B cell (primary cell): ENCODE measurements at regions not wholly inside any gene's neighbourhood (a gene's known extent, or its start where the extent isn't known, plus 50 kb on each side); places are given as distances from the start of the nearest gene placed in this dataset.

Source experiments
- ATAC-seq: fragments of 200-7000 bp; cut with Tn5 transposase; one replicate; pipeline ENCODE4 v1.10.0; 2021; ENCODE audit warnings: low read depth, mild to moderate bottlenecking, moderate number of reproducible peaks, moderate library complexity
- CTCF ChIA-PET: fragments of 350-600 bp; sonication (Branson Sonifier 250); formaldehyde crosslinking; loops from one replicate; lab custom pipeline; 2021; ENCODE audit warnings: antibody characterized with exemption, inconsistent platforms; lab: Charles Lee
- POLR2A ChIA-PET: fragments of 350-600 bp; sonication (Branson Sonifier 250); formaldehyde crosslinking; loops from one replicate; lab custom pipeline; 2021; ENCODE audit warnings: antibody characterized with exemption; lab: Charles Lee
- DNase-seq: peaks from one replicate; pipeline ENCODE4 v3.0.0; 2013
- H2AFZ ChIP-seq: 2 replicates; pipeline ENCODE4 v1.6.1; 2012; ENCODE audit warnings: mild to moderate bottlenecking, low read depth, low read length; ENCODE audit not compliant: insufficient read depth, poor library complexity, severe bottlenecking
- H3K27ac ChIP-seq, 2 donors: 1 replicate in 1 of 2; 2 replicates in 1 of 2; pipeline ENCODE4 v1.5.1; 2012 to 2013; ENCODE audit warnings: low read length in 2 of 2, mild to moderate bottlenecking in 2 of 2, moderate library complexity in 1 of 2
- H3K27me3 ChIP-seq, 4 experiments: fragments of 200-600 bp in 1 of 4; sonication (generic) in 1 of 4; replicated peaks in 1 of 4; 1 replicate in 2 of 4; 2 replicates in 2 of 4; pipeline versions ENCODE4 v1.6.1 to v1.7.0; 2013 to 2016; ENCODE audit warnings: low read length in 3 of 4, mild to moderate bottlenecking in 2 of 4, mixed read lengths in 1 of 4, moderate library complexity in 1 of 4; ENCODE audit not compliant: insufficient read depth in 4 of 4, control insufficient read depth in 3 of 4; ENCODE audit errors: control extremely low read depth in 1 of 4
- H3K36me3 ChIP-seq, 2 experiments: replicated peaks in 1 of 2; 1 replicate in 1 of 2; 2 replicates in 1 of 2; pipeline versions ENCODE4 v1.6.1 to v1.7.1; 2013; ENCODE audit warnings: low read length in 1 of 2; ENCODE audit not compliant: insufficient read depth in 2 of 2, control insufficient read depth in 1 of 2; ENCODE audit errors: control extremely low read depth in 1 of 2, extremely low read depth in 1 of 2
- H3K4me1 ChIP-seq, 2 donors: fragments of 200-600 bp in 1 of 2; sonication (generic) in 1 of 2; 1 replicate in 1 of 2; 2 replicates in 1 of 2; pipeline versions ENCODE4 v1.5.1 to v1.6.1; 2013 to 2017; ENCODE audit warnings: low read length in 2 of 2; ENCODE audit not compliant: control insufficient read depth in 2 of 2, insufficient read depth in 2 of 2
- H3K4me2 ChIP-seq: replicated peaks from 2 replicates; pipeline ENCODE3; 2012; ENCODE audit warnings: mild to moderate bottlenecking, low read depth, low read length; ENCODE audit not compliant: poor library complexity, severe bottlenecking
- H3K4me3 ChIP-seq, 5 experiments: fragments of 200-600 bp in 1 of 5; sonication (generic) in 1 of 5; 1 replicate in 3 of 5; 2 replicates in 2 of 5; pipeline versions ENCODE4 v1.5.1 to v1.7.0; 2011 to 2016; ENCODE audit warnings: low read length in 4 of 5, mild to moderate bottlenecking in 4 of 5, low read depth in 2 of 5, control low read depth in 1 of 5, moderate library complexity in 1 of 5; ENCODE audit not compliant: insufficient read depth in 1 of 5; ENCODE audit errors: control extremely low read depth in 1 of 5, extremely low read depth in 1 of 5
- H3K79me2 ChIP-seq: fragments of 200-600 bp; sonication (generic); one replicate; pipeline ENCODE4 v1.6.0; 2016; ENCODE audit warnings: low read length; ENCODE audit not compliant: control insufficient read depth, insufficient read depth
- H3K9ac ChIP-seq: fragments of 200-600 bp; sonication (generic); 2 replicates; pipeline ENCODE4 v1.6.1; 2017; ENCODE audit warnings: mild to moderate bottlenecking, low read length, moderate library complexity
- H3K9me3 ChIP-seq, 3 donors: one replicate each; pipeline versions ENCODE4 v1.6.1 to v1.7.1; 2013; ENCODE audit warnings: low read length in 2 of 3; ENCODE audit not compliant: control insufficient read depth in 2 of 3, insufficient read depth in 1 of 3; ENCODE audit errors: control extremely low read depth in 1 of 3
- H4K20me1 ChIP-seq: 2 replicates; pipeline ENCODE4 v1.6.0; 2012; ENCODE audit warnings: mild to moderate bottlenecking, low read length; ENCODE audit not compliant: insufficient read depth, control insufficient read depth, poor library complexity, severe bottlenecking
- H3K27ac Mint-ChIP-seq: one replicate; pipeline ENCODE4 v1.8.0; 2021; ENCODE audit warnings: mixed read lengths
- H3K27me3 Mint-ChIP-seq: one replicate; pipeline ENCODE4 v1.8.0; 2021; ENCODE audit warnings: mixed read lengths
- H3K4me1 Mint-ChIP-seq: one replicate; pipeline ENCODE4 v1.8.0; 2021; ENCODE audit warnings: mixed read lengths
- H3K4me3 Mint-ChIP-seq: one replicate; pipeline ENCODE4 v1.8.0; 2021; ENCODE audit warnings: mixed read lengths
- H3K9me3 Mint-ChIP-seq: one replicate; pipeline ENCODE4 v1.8.0; 2022; ENCODE audit warnings: mixed read lengths; ENCODE audit not compliant: insufficient read depth
- EZH2 ChIP-seq: IDR thresholded peaks from 2 replicates; pipeline ENCODE4 v1.6.1; 2012; ENCODE audit warnings: borderline replicate concordance, low read depth, mild to moderate bottlenecking, moderate library complexity, low read length; ENCODE audit not compliant: insufficient read depth, poor library complexity, severe bottlenecking
- WGBS: methylation state at CpG from one replicate; pipeline ENCODE4 v1.1.5; 2013; ENCODE audit warnings: missing lambda C conversion rate; ENCODE audit not compliant: insufficient coverage; 5-methylcytosine and 5-hydroxymethylcytosine counted together
- intact Hi-C: fragments of 100-400 bp; cut with micrococcal nuclease; formaldehyde crosslinking; loops from one replicate; pipeline ENCODE4 v1.10.0; 2022
- TF ChIP-seq, protein P1 (sequence below): fragments of 200-600 bp; IDR thresholded peaks from one replicate; pipeline ENCODE4 v1.8.0; 2022; ENCODE audit warnings: antibody characterized with exemption, mild to moderate bottlenecking

DNA sequence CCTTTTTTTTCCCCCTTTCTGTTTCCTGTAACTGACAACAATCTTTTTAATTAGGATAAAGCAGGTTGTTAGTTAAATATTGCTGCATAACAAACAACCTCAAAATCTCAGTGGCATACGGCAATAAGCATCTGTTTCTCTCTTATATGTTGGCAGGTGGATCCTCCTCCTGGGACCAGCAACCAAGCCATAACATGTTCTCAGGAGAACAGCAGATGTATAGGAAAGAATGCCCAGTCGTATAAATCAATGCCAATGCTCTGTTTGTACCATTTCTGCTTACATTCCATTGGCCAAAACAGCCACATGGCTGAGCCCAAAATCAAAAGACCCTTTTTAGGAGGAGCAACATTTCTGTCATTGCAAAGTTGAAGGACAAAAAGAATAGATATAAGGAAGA lies 445.7 kb downstream of the AASDHPPT start:
- Histone ChIP-seq H3K9me3 (no peaks in the 10 kb centered on the region), H3K27me3 (no peaks in the 10 kb centered on the region), H3K4me3 (no peak overlapping the region), H3K27ac (no peak overlapping the region), H3K4me2 (no peak overlapping the region), H3K4me1 (no peaks in the 10 kb centered on the region), H3K36me3 (no peaks in the 10 kb centered on the region), H3K79me2 (no peaks in the 10 kb centered on the region), H2AFZ (no peak overlapping the region), H4K20me1 (no peaks in the 10 kb centered on the region), H3K9ac (no peak overlapping the region)
- no peaks in the 10 kb centered on the region for H3K4me1 Mint-ChIP-seq
- TF ChIP-seq, protein P1, sequence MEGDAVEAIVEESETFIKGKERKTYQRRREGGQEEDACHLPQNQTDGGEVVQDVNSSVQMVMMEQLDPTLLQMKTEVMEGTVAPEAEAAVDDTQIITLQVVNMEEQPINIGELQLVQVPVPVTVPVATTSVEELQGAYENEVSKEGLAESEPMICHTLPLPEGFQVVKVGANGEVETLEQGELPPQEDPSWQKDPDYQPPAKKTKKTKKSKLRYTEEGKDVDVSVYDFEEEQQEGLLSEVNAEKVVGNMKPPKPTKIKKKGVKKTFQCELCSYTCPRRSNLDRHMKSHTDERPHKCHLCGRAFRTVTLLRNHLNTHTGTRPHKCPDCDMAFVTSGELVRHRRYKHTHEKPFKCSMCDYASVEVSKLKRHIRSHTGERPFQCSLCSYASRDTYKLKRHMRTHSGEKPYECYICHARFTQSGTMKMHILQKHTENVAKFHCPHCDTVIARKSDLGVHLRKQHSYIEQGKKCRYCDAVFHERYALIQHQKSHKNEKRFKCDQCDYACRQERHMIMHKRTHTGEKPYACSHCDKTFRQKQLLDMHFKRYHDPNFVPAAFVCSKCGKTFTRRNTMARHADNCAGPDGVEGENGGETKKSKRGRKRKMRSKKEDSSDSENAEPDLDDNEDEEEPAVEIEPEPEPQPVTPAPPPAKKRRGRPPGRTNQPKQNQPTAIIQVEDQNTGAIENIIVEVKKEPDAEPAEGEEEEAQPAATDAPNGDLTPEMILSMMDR: no peak
- no peak for TF ChIP-seq EZH2
- no peak overlapping the region for H3K4me3 Mint-ChIP-seq
- ChIA-PET POLR2A (no interaction called here), CTCF (no interaction called here)
- ATAC-seq (no peak), DNase-seq (no peak)
- H3K9me3 Mint-ChIP-seq: peaks cover 8% of the 10 kb centered on the region
- intact Hi-C loops: no loop called here
- H3K27ac Mint-ChIP-seq: no peak overlapping the region
- no peaks in the 10 kb centered on the region for H3K27me3 Mint-ChIP-seq
- no CpG with 5 or more reads among the region's 2 CpGs for WGBS

DNA sequence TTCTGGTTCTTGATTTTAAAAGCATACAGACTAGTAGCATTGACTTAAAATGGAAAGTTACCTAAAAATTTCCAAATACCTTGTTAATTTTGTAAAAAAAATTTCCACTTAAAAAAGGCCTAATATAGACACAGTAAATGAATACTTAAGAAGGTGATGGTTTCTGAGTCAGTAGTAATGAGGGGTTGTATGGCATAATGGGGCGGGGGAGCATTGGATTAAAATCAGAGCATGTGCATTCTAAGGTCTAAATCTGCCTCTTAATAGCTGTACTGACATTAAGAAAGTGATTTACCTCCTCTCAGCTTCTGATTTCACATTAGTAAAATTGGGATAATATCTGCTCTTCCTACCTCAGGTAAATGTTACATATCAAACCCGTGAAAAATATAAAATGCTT lies 446.5 kb downstream of the AASDHPPT start:
- TF ChIP-seq, protein P1: no peak
- TF ChIP-seq EZH2: no peak
- Mint-ChIP-seq H3K4me3 (no peak overlapping the region), H3K27ac (no peak overlapping the region), H3K4me1 (no peaks in the 10 kb centered on the region), H3K27me3 (no peaks in the 10 kb centered on the region), H3K9me3 (peaks cover 8% of the 10 kb centered on the region)
- no peak overlapping the region for H3K27ac ChIP-seq
- H3K4me1 ChIP-seq: no peaks in the 10 kb centered on the region
- intact Hi-C loops: no loop called here
- H3K79me2 ChIP-seq: no peaks in the 10 kb centered on the region
- no peak for ATAC-seq
- CTCF ChIA-PET: no interaction called here
- no peaks in the 10 kb centered on the region for H3K27me3 ChIP-seq
- POLR2A ChIA-PET: no interaction called here
- no peak overlapping the region for H3K9ac ChIP-seq
- no peak overlapping the region for H3K4me3 ChIP-seq
- no CpG with 5 or more reads among the region's 2 CpGs for WGBS
- no peaks in the 10 kb centered on the region for H4K20me1 ChIP-seq
- H3K9me3 ChIP-seq: no peaks in the 10 kb centered on the region
- no peak for DNase-seq
- no peaks in the 10 kb centered on the region for H3K36me3 ChIP-seq
- H2AFZ ChIP-seq: no peak overlapping the region
- H3K4me2 ChIP-seq: no peak overlapping the region
